CD14-positive monocyte (primary cell): ENCODE measurements at regions not wholly inside any gene's neighbourhood (a gene's known extent, or its start where the extent isn't known, plus 50 kb on each side); places are given as distances from the start of the nearest gene placed in this dataset.

Experiments
- DNase-seq, 3 donors: peaks; one replicate each; pipeline ENCODE4 v3.0.0-alpha.2; 2011 to 2022
- H2AFZ ChIP-seq: 2 replicates; pipeline ENCODE4 v1.6.0; 2012; ENCODE audit warnings: mild to moderate bottlenecking, low read depth, low read length, inconsistent platforms; ENCODE audit not compliant: insufficient read depth, poor library complexity, severe bottlenecking
- H3K27ac ChIP-seq, 2 donors: 1 replicate in 1 of 2; 2 replicates in 1 of 2; pipeline ENCODE4 v1.5.1; 2012 to 2013; ENCODE audit warnings: low read length in 2 of 2, control low read depth in 1 of 2, inconsistent platforms in 1 of 2, low read depth in 1 of 2, mild to moderate bottlenecking in 1 of 2
- H3K27me3 ChIP-seq, 2 donors: one replicate each; pipeline versions ENCODE4 v1.6.0 to v1.6.1; 2011 to 2013; ENCODE audit warnings: low read length in 2 of 2; ENCODE audit not compliant: control insufficient read depth in 2 of 2, insufficient read depth in 2 of 2
- H3K36me3 ChIP-seq, 2 donors: replicated peaks in 1 of 2; 1 replicate in 1 of 2; 2 replicates in 1 of 2; pipeline versions ENCODE4 v1.5.1 to v1.6.1; 2012 to 2013; ENCODE audit warnings: low read length in 2 of 2, control low read depth in 1 of 2, inconsistent platforms in 1 of 2, mild to moderate bottlenecking in 1 of 2; ENCODE audit not compliant: insufficient read depth in 2 of 2, control insufficient read depth in 1 of 2
- H3K4me1 ChIP-seq, 2 donors: 1 replicate in 1 of 2; 2 replicates in 1 of 2; pipeline versions ENCODE4 v1.5.1 to v1.6.1; 2012 to 2013; ENCODE audit warnings: low read length in 2 of 2, control low read depth in 1 of 2, inconsistent platforms in 1 of 2, mild to moderate bottlenecking in 1 of 2, moderate library complexity in 1 of 2; ENCODE audit not compliant: insufficient read depth in 2 of 2, control insufficient read depth in 1 of 2
- H3K4me2 ChIP-seq: replicated peaks from 2 replicates; pipeline ENCODE3; 2012; ENCODE audit warnings: low read length, moderate library complexity, mild to moderate bottlenecking; ENCODE audit not compliant: poor library complexity, severe bottlenecking; ENCODE audit errors: extremely low read depth
- H3K4me3 ChIP-seq, 3 experiments: fragments of 200-600 bp in 1 of 3; sonication (generic) in 1 of 3; replicated peaks in 1 of 3; 1 replicate in 2 of 3; 2 replicates in 1 of 3; pipeline ENCODE4 v1.5.1; 2011 to 2013; ENCODE audit warnings: low read length in 3 of 3, mild to moderate bottlenecking in 3 of 3, control low read depth in 2 of 3, low read depth in 2 of 3, inconsistent platforms in 1 of 3, moderate library complexity in 1 of 3
- H3K79me2 ChIP-seq: 2 replicates; pipeline ENCODE4 v1.6.0; 2012; ENCODE audit warnings: mild to moderate bottlenecking, control low read depth, inconsistent platforms, low read length, moderate library complexity; ENCODE audit not compliant: insufficient read depth
- H3K9ac ChIP-seq: 2 replicates; pipeline ENCODE4 v1.6.0; 2017; ENCODE audit warnings: low read length, mild to moderate bottlenecking; ENCODE audit not compliant: insufficient read depth, poor library complexity, severe bottlenecking
- H3K9me3 ChIP-seq, 2 donors: replicated peaks in 1 of 2; 1 replicate in 1 of 2; 2 replicates in 1 of 2; pipeline versions ENCODE4 v1.5.1 to v1.6.1; 2012 to 2013; ENCODE audit warnings: low read length in 2 of 2, control low read depth in 1 of 2; ENCODE audit not compliant: control insufficient read depth in 1 of 2, insufficient read depth in 1 of 2
- H4K20me1 ChIP-seq: 2 replicates; pipeline ENCODE4 v1.6.0; 2012; ENCODE audit warnings: mild to moderate bottlenecking, low read length, control low read depth, moderate library complexity; ENCODE audit not compliant: insufficient read depth
- H3K27ac Mint-ChIP-seq, 7 donors: one replicate each; pipeline ENCODE4 v1.8.0; 2020; ENCODE audit warnings: mild to moderate bottlenecking in 7 of 7, mixed read lengths in 7 of 7, moderate library complexity in 6 of 7, inconsistent platforms in 2 of 7
- H3K27me3 Mint-ChIP-seq, 3 donors: one replicate each; pipeline ENCODE4 v1.8.0; 2021 to 2022; ENCODE audit warnings: low read depth in 3 of 3, mild to moderate bottlenecking in 3 of 3, mixed read lengths in 3 of 3, moderate library complexity in 3 of 3, inconsistent platforms in 1 of 3
- H3K36me3 Mint-ChIP-seq, 2 donors: one replicate each; pipeline ENCODE4 v1.8.0; 2020; ENCODE audit warnings: mixed read lengths in 2 of 2, inconsistent platforms in 1 of 2, mild to moderate bottlenecking in 1 of 2
- H3K4me1 Mint-ChIP-seq: one replicate; pipeline ENCODE4 v1.8.0; 2020; ENCODE audit warnings: mild to moderate bottlenecking, mixed read lengths
- H3K4me3 Mint-ChIP-seq, 2 donors: one replicate each; pipeline ENCODE4 v1.8.0; 2020; ENCODE audit warnings: mild to moderate bottlenecking in 2 of 2, mixed read lengths in 2 of 2, moderate library complexity in 1 of 2
- H3K9me3 Mint-ChIP-seq, 7 donors: one replicate each; pipeline ENCODE4 v1.8.0; 2020 to 2022; ENCODE audit warnings: mixed read lengths in 7 of 7, mild to moderate bottlenecking in 6 of 7, moderate library complexity in 6 of 7, inconsistent platforms in 2 of 7
- WGBS: methylation state at CpG from one replicate; pipeline ENCODE4 v1.1.5; 2013; ENCODE audit warnings: missing lambda C conversion rate; ENCODE audit not compliant: insufficient coverage; 5-methylcytosine and 5-hydroxymethylcytosine counted together
- intact Hi-C, 2 donors: fragments of 100-400 bp; cut with micrococcal nuclease; formaldehyde crosslinking; loops; one replicate each; pipeline versions ENCODE4 v1.15.0 to v1.15.1; 2023
- TF ChIP-seq, protein P1 (sequence below): fragments of 200-600 bp; IDR thresholded peaks from one replicate; pipeline ENCODE4 v1.8.0; 2022; ENCODE audit warnings: antibody characterized with exemption, mild to moderate bottlenecking

DNA sequence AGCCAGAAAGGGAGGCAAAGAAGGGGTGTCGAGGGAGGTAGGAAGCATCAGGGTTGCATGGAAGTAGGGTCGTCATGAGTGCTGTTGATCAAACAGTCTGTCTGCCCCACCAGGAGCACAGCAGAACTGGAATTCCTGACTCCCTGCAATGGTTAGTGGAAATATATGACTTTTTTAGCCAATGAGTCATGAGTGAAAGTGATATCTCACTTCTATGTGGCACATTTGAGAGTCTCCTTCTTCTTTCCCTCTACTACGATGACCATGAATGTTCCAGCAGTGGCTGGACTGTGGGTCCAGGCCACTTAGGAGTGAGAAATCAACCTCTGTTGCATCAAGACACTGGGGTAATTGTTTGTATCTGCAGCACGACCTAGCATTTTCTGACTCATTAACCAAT, 199.5 kb downstream of the TTC32 start:
- no peaks in the 10 kb centered on the region for H3K79me2 ChIP-seq
- H3K9ac ChIP-seq = no peak overlapping the region
- peaks cover 5 to 17% of the 10 kb centered on the region in 2 donors for H3K9me3 ChIP-seq
- DNase-seq = no peak
- H3K27me3 ChIP-seq = no peaks in the 10 kb centered on the region
- Mint-ChIP-seq H3K9me3 (peaks cover 3 to 21% (median 9%) of the 10 kb centered on the region in 7 donors), H3K4me1 (no peaks in the 10 kb centered on the region), H3K27me3 (peaks cover 0 to 2% (median 0%) of the 10 kb centered on the region in 3 donors), H3K27ac (no peak overlapping the region), H3K36me3 (no peaks in the 10 kb centered on the region), H3K4me3 (no peak overlapping the region)
- H3K27ac ChIP-seq = no peak overlapping the region
- H3K4me3 ChIP-seq = no peak overlapping the region
- H4K20me1 ChIP-seq = no peaks in the 10 kb centered on the region
- no peak overlapping the region for H3K4me2 ChIP-seq
- WGBS = 76% methylated on average over 3 of the region's 4 CpGs
- H2AFZ ChIP-seq = no peak overlapping the region
- H3K36me3 ChIP-seq = no peaks in the 10 kb centered on the region
- intact Hi-C loops = no loop called here
- H3K4me1 ChIP-seq = no peaks in the 10 kb centered on the region
- TF ChIP-seq, protein P1, sequence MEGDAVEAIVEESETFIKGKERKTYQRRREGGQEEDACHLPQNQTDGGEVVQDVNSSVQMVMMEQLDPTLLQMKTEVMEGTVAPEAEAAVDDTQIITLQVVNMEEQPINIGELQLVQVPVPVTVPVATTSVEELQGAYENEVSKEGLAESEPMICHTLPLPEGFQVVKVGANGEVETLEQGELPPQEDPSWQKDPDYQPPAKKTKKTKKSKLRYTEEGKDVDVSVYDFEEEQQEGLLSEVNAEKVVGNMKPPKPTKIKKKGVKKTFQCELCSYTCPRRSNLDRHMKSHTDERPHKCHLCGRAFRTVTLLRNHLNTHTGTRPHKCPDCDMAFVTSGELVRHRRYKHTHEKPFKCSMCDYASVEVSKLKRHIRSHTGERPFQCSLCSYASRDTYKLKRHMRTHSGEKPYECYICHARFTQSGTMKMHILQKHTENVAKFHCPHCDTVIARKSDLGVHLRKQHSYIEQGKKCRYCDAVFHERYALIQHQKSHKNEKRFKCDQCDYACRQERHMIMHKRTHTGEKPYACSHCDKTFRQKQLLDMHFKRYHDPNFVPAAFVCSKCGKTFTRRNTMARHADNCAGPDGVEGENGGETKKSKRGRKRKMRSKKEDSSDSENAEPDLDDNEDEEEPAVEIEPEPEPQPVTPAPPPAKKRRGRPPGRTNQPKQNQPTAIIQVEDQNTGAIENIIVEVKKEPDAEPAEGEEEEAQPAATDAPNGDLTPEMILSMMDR = no peak

GRCh38 chr2:19700861-19701585, 200.8 kb downstream of the TTC32 start:
- no peaks in the 10 kb centered on the region for H4K20me1 ChIP-seq
- H3K27ac Mint-ChIP-seq = no peak overlapping the region
- H3K4me3 Mint-ChIP-seq = no peak overlapping the region
- intact Hi-C loops = no loop called here
- H3K4me2 ChIP-seq = no peak overlapping the region
- H3K4me1 ChIP-seq = no peaks in the 10 kb centered on the region
- H2AFZ ChIP-seq = no peak overlapping the region
- H3K9me3 ChIP-seq = peaks cover 5 to 19% of the 10 kb centered on the region in 2 donors
- H3K79me2 ChIP-seq = no peaks in the 10 kb centered on the region
- H3K4me3 ChIP-seq = no peak overlapping the region
- 88% methylated on average over 7 of the region's 10 CpGs for WGBS
- H3K36me3 ChIP-seq = no peaks in the 10 kb centered on the region
- no peak overlapping the region for H3K27ac ChIP-seq
- no peak overlapping the region for H3K9ac ChIP-seq
- H3K27me3 ChIP-seq = no peaks in the 10 kb centered on the region
- no peaks in the 10 kb centered on the region for H3K4me1 Mint-ChIP-seq
- H3K36me3 Mint-ChIP-seq = no peaks in the 10 kb centered on the region
- TF ChIP-seq, protein P1 = no peak
- DNase-seq = no peak
- peaks cover 0 to 4% (median 0%) of the 10 kb centered on the region in 3 donors for H3K27me3 Mint-ChIP-seq
- H3K9me3 Mint-ChIP-seq = peaks cover 3 to 24% (median 10%) of the 10 kb centered on the region in 7 donors
